Sciatic nerve (tissue), 2 donors: ENCODE measurements at regions not wholly inside any gene's neighbourhood (a gene's known extent, or its start where the extent isn't known, plus 50 kb on each side); places are given as distances from the start of the nearest gene placed in this dataset.

ENCODE experiments used
- ATAC-seq: fragments of 200-7000 bp; cut with Tn5 transposase; one replicate; pipeline ENCODE4 v1.9.1; 2020; ENCODE audit warnings: mild to moderate bottlenecking, moderate library complexity
- DNase-seq: peaks from one replicate; pipeline ENCODE4 v3.0.0-alpha.2; 2020; ENCODE audit warnings: low spot score
- intact Hi-C: fragments of 100-400 bp; cut with DNase I; formaldehyde crosslinking; loops from one replicate; pipeline ENCODE4 v1.14.2; 2022
- microRNA-seq: library from miRNA; unstranded; fragments of <30 nt; microRNA quantifications from one replicate; pipeline ENCODE4 v1.2.0, GENCODE V29; 2020
- donor health status: DM: no; HTN: no; CAD: no.
- donor health status: DM: no; HTN: no; CAD: no.

DNA sequence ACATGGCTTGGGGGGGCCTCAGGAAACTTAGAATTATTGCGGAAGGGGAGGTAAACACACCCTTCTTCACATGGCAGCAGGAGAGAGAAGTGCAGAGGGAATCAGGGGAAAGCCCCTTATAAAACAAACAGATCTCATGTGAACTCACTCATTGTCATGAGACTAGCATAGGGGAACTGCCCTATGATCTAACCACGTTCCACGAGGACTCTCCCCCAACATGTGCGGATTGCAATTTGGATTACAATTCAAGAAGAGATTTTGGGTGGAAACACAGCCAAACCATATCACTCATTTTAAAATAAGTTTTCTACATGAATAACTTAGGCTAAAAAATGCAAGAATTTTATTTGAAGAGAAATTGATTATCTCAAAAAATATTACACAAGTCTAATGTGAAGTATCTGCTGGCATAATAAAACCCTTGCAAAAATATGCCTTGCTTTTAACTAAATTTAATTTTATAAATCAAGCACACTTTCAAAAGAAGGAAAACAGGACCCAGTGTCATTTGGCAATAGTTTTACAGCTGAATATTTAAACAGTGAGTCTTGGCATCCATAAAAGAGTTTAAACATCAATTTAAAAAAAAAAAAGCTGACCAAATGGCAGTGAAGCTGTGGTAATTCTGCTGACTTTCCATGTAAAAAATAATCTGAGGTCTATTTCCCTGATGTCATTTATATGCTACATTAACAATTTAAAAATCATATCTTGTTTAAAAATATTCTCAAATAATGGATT is 1057.2 kb downstream of the NAALADL2 start:
- ATAC-seq (peak; percentile 93), DNase-seq (no peak)
- intact Hi-C loops, result no loop called here

DNA sequence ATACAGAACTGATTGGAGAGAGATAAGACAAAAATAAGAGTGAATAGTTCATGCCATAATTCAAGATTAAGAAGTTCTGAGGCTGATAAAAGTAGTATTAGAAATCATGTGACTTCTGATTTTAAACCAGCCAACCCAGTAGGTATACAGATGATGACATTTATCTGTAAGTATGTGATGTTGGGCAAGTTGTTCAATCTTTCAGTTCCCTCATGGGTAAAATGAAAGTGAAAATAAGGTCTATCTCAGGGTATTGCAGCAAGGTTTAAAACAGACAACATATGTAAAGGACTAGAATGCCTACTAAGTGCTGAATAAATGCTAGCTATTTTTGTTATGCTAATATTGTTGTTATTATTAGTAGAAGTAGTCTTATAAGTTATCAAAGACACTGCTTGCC is 1055.7 kb downstream of the NAALADL2 start:
- intact Hi-C loops, result no loop called here
- ATAC-seq, result no peak
- DNase-seq, result no peak

- DNase-seq (no peak), ATAC-seq (no peak)
- intact Hi-C loops, result no loop called here
Measured at GRCh38 chr3:175913286-175913685, 1054.2 kb downstream of the NAALADL2 start.

GRCh38 chr3:175911937-175912336 is 1052.8 kb downstream of the NAALADL2 start:
- ATAC-seq (no peak), DNase-seq (no peak)
- intact Hi-C loops, result no loop called here

GRCh38 chr3:175902226-175902625 is 1043.1 kb downstream of the NAALADL2 start:
- intact Hi-C loops, result no loop called here
- DNase-seq (no peak), ATAC-seq (no peak)

DNA sequence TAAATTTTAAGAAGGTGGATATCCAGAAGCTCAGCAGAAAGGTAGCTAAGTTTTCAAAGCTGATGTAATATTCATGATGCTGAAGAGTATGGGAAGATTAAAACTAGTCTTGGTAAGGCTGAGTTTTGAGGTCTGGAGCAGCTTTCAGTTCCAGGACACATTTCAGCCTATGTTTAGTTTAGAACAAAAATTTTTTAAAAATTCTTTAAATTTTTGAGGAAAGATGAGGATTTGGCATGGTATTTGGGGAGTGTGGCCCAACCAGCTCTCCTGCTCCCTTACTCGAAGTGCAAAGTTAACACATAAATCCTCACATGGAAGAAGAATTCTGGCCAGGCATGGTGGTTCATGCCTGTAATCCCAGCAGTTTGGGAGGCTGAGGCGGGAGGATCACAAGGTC is 1039.1 kb downstream of the NAALADL2 start:
- intact Hi-C loops, result no loop called here
- no peak for ATAC-seq

GRCh38 chr3:175896655-175897054 is 1037.5 kb downstream of the NAALADL2 start:
- DNase-seq, result no peak
- ATAC-seq, result no peak
- intact Hi-C loops, result no loop called here

More for the DNA sequence above, 1039.1 kb downstream of the NAALADL2 start:
- DNase-seq, result no peak

- no peak for DNase-seq
Measured at GRCh38 chr3:175895731-175896130, 1036.6 kb downstream of the NAALADL2 start.

DNA sequence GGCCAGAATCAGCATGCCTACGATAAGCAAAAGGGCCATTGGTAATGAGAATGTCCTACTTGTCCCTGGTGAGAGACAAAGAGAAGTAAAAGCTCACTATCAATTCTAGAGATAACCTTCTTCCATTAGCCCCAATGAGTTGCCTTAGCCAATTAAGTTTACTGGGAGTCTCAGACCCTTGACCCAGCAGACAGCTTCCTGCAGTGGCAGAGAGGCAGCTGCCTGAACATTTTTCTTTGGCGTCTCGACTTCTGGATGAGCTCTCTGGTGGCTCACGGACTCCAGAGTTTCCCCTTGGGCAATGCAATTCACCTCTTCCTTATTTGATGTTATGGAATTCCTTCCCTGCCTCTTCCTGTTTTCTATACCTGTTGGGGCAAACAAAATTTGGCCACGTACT is 1034.4 kb downstream of the NAALADL2 start:
- ATAC-seq (no peak), DNase-seq (no peak)
- intact Hi-C loops, result no loop called here

More at GRCh38 chr3:175895731-175896130, 1036.6 kb downstream of the NAALADL2 start:
- intact Hi-C loops, result no loop called here
- no peak for ATAC-seq

GRCh38 chr3:175890066-175890465 is 1030.9 kb downstream of the NAALADL2 start:
- DNase-seq (no peak), ATAC-seq (no peak)
- intact Hi-C loops, result no loop called here

DNA sequence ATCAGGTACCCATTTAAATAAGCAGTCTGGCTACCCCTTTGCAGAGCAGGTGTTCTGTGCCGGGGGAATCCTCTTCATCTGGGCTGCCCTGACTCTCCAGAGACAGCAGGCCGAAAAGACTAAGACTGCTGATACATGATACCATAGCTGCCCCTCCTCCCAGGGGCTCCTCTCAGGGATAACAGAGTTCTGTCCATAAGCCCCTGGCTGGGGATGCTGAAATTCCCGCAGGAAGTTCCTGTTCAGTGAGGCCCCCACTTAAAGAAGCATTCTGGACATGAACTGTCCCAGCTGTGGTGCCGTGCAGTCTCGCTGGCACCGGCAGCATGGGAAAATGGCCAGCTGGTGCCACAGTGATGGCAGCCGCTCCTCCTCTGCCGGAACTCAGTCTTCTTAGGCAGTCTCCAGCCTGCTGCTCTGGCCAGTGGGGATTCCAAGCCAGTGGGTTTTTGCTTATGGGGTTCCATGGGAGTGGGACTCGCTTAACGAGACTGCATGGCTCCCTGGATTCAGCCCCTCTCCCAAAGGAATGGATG is 1026.2 kb downstream of the NAALADL2 start:
- ATAC-seq (no peak), DNase-seq (no peak)
- intact Hi-C loops, result no loop called here

DNA sequence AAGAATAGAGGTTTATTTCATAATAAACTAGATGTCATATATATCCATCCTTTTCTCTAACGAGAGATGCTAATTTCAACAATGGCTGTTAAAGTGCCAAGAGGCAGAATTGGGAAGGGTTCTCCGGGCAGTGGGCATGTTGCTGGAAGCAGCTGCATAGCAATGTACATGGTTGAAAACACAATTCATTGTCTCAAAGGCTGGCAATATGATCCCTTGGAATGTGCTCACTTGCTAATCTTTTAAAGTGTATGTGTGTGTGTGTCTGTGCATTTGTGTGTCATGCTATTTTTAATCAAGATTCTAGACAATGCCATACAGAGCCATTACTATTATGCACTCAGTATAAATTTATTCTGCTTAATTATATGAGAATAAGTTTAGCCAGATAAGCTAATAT is 1020.3 kb downstream of the NAALADL2 start:
- intact Hi-C loops, result no loop called here
- ATAC-seq (no peak), DNase-seq (no peak)

DNA sequence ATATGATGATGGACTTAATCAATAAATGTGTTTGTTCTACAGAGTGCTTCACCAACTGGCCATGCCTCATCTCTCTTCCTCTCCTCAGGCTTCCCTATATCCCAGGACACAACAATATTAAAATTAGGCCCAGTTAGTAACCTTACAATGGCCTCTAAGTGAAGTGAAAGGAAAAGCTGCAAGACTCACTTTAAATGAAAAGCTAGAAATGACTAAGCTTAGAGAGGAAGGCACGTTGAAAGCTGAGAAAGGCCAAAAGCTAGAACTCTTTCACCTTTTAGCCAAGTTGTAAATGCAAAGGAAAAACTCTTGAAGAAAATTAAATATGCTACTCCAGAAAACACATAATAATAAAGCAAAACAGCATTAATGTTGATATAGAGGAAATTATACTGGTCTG is 1010.3 kb downstream of the NAALADL2 start:
- no peak for ATAC-seq
- DNase-seq, result no peak
- intact Hi-C loops, result no loop called here

GRCh38 chr3:175868626-175869025 is 1009.5 kb downstream of the NAALADL2 start:
- DNase-seq, result no peak
- no peak for ATAC-seq
- intact Hi-C loops, result no loop called here

DNA sequence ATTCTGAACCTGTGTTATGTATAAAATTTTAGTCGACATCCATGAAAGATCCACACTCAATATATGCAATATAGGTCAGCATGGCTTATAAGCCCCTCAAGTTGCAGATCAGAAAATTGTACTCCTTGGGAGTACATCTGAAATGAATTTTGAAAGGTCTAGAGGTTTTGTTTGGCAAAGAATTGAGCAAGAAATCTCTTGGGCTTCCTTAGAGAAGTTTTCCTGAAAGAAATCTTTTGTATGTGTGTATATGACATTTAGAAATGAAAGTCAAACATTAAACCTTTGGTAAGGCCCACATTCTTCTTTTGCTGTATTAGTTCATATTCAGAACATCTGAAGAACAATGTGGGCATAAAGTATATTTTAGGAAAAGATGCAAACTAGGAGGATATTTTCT is 1006.6 kb downstream of the NAALADL2 start:
- ATAC-seq (peak; percentile 61), DNase-seq (no peak)
- intact Hi-C loops, result no loop called here

- ATAC-seq (peak; percentile 49), DNase-seq (no peak)
- intact Hi-C loops, result no loop called here
Measured at GRCh38 chr3:175861916-175862315, 1002.8 kb downstream of the NAALADL2 start.

Small RNA genes in the stretch of these regions (microRNA-seq; reads per million reads assigned to microRNA genes)
- gene MIR7977, result 3.3 reads per million
